ENCODE measurements at regions not wholly inside any gene's neighbourhood (a gene's known extent, or its start where the extent isn't known, plus 50 kb on each side); places are given as distances from the start of the nearest gene placed in this dataset.

GRCh38 chr14:86989285-86989684, 1003.7 kb downstream of the GALC start:
- TF ChIP-seq, protein P1, sequence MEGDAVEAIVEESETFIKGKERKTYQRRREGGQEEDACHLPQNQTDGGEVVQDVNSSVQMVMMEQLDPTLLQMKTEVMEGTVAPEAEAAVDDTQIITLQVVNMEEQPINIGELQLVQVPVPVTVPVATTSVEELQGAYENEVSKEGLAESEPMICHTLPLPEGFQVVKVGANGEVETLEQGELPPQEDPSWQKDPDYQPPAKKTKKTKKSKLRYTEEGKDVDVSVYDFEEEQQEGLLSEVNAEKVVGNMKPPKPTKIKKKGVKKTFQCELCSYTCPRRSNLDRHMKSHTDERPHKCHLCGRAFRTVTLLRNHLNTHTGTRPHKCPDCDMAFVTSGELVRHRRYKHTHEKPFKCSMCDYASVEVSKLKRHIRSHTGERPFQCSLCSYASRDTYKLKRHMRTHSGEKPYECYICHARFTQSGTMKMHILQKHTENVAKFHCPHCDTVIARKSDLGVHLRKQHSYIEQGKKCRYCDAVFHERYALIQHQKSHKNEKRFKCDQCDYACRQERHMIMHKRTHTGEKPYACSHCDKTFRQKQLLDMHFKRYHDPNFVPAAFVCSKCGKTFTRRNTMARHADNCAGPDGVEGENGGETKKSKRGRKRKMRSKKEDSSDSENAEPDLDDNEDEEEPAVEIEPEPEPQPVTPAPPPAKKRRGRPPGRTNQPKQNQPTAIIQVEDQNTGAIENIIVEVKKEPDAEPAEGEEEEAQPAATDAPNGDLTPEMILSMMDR (IDR thresholded peaks at IDR 0.05; ENCODE audit: control extremely low read depth, extremely low read depth): no peak
- H3K36me3 ChIP-seq (ENCODE audit: control insufficient read depth in 4 of 4, insufficient read depth in 4 of 4, low read length in 4 of 4): no peaks in the 10 kb centered on the region
- no peaks in the 10 kb centered on the region for H3K9me3 ChIP-seq (ENCODE audit: control insufficient read depth in 4 of 4, insufficient read depth in 3 of 4, low read length in 3 of 4)
- no peak for ATAC-seq (ENCODE audit: insufficient read depth, low FRiP score)
- 63 to 72% methylated on average over 1 of the region's 1 CpG for WGBS, 2 donors
- H3K27me3 ChIP-seq (ENCODE audit: control insufficient read depth in 3 of 3, insufficient read depth in 3 of 3, low read length in 2 of 3): no peaks in the 10 kb centered on the region
- no peak overlapping the region for H3K4me3 ChIP-seq
- H3K9ac ChIP-seq (ENCODE audit: insufficient read depth in 1 of 2, low read length in 2 of 2): no peak overlapping the region
- H3K27ac ChIP-seq (ENCODE audit: low read depth in 1 of 2, low read length in 1 of 2): no peak overlapping the region
- DNase-seq: peak in 2 of 3 donors; percentile 41 to 61
- H3K4me1 ChIP-seq (ENCODE audit: control insufficient read depth in 5 of 5, insufficient read depth in 5 of 5, low read length in 5 of 5): peaks cover 0 to 8% (median 0%) of the 10 kb centered on the region in 5 donors

- Histone ChIP-seq H3K9ac (ENCODE audit: insufficient read depth in 1 of 2, low read length in 2 of 2) (no peak overlapping the region), H3K27me3 (ENCODE audit: control insufficient read depth in 3 of 3, insufficient read depth in 3 of 3, low read length in 2 of 3) (no peaks in the 10 kb centered on the region), H3K4me1 (ENCODE audit: control insufficient read depth in 5 of 5, insufficient read depth in 5 of 5, low read length in 5 of 5) (peaks cover 0 to 8% (median 0%) of the 10 kb centered on the region in 5 donors), H3K4me3 (no peak overlapping the region), H3K9me3 (ENCODE audit: control insufficient read depth in 4 of 4, insufficient read depth in 3 of 4, low read length in 3 of 4) (no peaks in the 10 kb centered on the region), H3K27ac (ENCODE audit: low read depth in 1 of 2, low read length in 1 of 2) (no peak overlapping the region), H3K36me3 (ENCODE audit: control insufficient read depth in 4 of 4, insufficient read depth in 4 of 4, low read length in 4 of 4) (no peaks in the 10 kb centered on the region)
- 57 to 72% methylated on average over 3 of the region's 3 CpGs for WGBS, 2 donors
- ATAC-seq (ENCODE audit: insufficient read depth, low FRiP score) (no peak), DNase-seq (no peak)
- TF ChIP-seq, protein P1 (IDR thresholded peaks at IDR 0.05; ENCODE audit: control extremely low read depth, extremely low read depth): no peak
These were observed 1005.0 kb downstream of the GALC start for GRCh38 chr14:86987966-86988365.

DNA sequence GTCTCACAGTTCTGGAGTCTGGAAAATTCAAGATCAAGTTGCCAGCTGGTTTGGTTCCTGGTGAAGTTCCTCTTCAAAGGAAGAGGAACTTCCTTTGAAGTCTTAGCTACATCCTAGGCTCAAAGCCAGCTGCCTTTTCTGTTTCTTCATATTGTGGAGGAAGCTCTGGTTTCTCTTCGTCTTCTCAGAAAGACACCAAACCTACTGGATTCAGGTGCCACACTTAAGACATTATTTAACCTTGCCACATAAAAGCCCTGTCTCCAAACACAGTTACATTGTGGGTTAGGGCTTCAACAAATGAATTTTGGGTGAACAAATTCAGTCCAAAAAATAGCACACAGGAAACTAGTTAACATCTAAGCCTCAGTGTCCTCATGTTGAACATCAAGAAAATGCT, 1019.8 kb downstream of the GALC start:
- Histone ChIP-seq H3K9me3 (ENCODE audit: control insufficient read depth in 4 of 4, insufficient read depth in 3 of 4, low read length in 3 of 4) (peaks cover 0 to 8% (median 2%) of the 10 kb centered on the region in 4 donors), H3K27ac (ENCODE audit: low read depth in 1 of 2, low read length in 1 of 2) (no peak overlapping the region), H3K4me1 (ENCODE audit: control insufficient read depth in 5 of 5, insufficient read depth in 5 of 5, low read length in 5 of 5) (no peaks in the 10 kb centered on the region), H3K4me3 (no peak overlapping the region), H3K9ac (ENCODE audit: insufficient read depth in 1 of 2, low read length in 2 of 2) (no peak overlapping the region), H3K36me3 (ENCODE audit: control insufficient read depth in 4 of 4, insufficient read depth in 4 of 4, low read length in 4 of 4) (no peaks in the 10 kb centered on the region), H3K27me3 (ENCODE audit: control insufficient read depth in 3 of 3, insufficient read depth in 3 of 3, low read length in 2 of 3) (no peaks in the 10 kb centered on the region)
- DNase-seq: no peak
- no peak for ATAC-seq (ENCODE audit: insufficient read depth, low FRiP score)
- 40 to 42% methylated on average over 1 of the region's 1 CpG for WGBS, 2 donors
- TF ChIP-seq, protein P1 (IDR thresholded peaks at IDR 0.05; ENCODE audit: control extremely low read depth, extremely low read depth): no peak

- no peak for ATAC-seq (ENCODE audit: insufficient read depth, low FRiP score)
- Histone ChIP-seq H3K4me3 (no peak overlapping the region), H3K9ac (ENCODE audit: insufficient read depth in 1 of 2, low read length in 2 of 2) (no peak overlapping the region), H3K27me3 (ENCODE audit: control insufficient read depth in 3 of 3, insufficient read depth in 3 of 3, low read length in 2 of 3) (no peaks in the 10 kb centered on the region), H3K36me3 (ENCODE audit: control insufficient read depth in 4 of 4, insufficient read depth in 4 of 4, low read length in 4 of 4) (no peaks in the 10 kb centered on the region), H3K4me1 (ENCODE audit: control insufficient read depth in 5 of 5, insufficient read depth in 5 of 5, low read length in 5 of 5) (no peaks in the 10 kb centered on the region), H3K9me3 (ENCODE audit: control insufficient read depth in 4 of 4, insufficient read depth in 3 of 4, low read length in 3 of 4) (peaks cover 0 to 8% (median 2%) of the 10 kb centered on the region in 4 donors), H3K27ac (ENCODE audit: low read depth in 1 of 2, low read length in 1 of 2) (no peak overlapping the region)
- no peak for DNase-seq
- WGBS, 2 donors: 91 to 95% methylated on average over 2 of the region's 2 CpGs
- TF ChIP-seq, protein P1 (IDR thresholded peaks at IDR 0.05; ENCODE audit: control extremely low read depth, extremely low read depth): no peak
These were observed 1021.7 kb downstream of the GALC start for GRCh38 chr14:86971292-86971691.
